WTC11 (cell line): ENCODE measurements at regions not wholly inside any gene's neighbourhood (a gene's known extent, or its start where the extent isn't known, plus 50 kb on each side); places are given as distances from the start of the nearest gene placed in this dataset.

Source experiments
- ATAC-seq: fragments of 200-7000 bp; cut with Tn5 transposase; 2 replicates; pipeline ENCODE4 v1.10.0; 2021; ENCODE audit warnings: mild to moderate bottlenecking, moderate library complexity
- CTCF ChIA-PET: fragments of 300-600 bp; sonication (Branson Sonifier 250); formaldehyde crosslinking; loops from one replicate; lab custom pipeline; 2021; ENCODE audit warnings: antibody characterized with exemption; lab: Charles Lee
- POLR2A ChIA-PET: fragments of 350-600 bp; sonication (Branson Sonifier 250); formaldehyde crosslinking; loops from one replicate; lab custom pipeline; 2021; ENCODE audit warnings: antibody characterized with exemption; lab: Charles Lee
- DNase-seq: peaks from one replicate; pipeline ENCODE4 v3.0.0; 2021; ENCODE audit warnings: low spot score
- H3K27ac Mint-ChIP-seq: 2 replicates; pipeline ENCODE4 v1.8.0; 2021; ENCODE audit warnings: mixed read lengths
- H3K27me3 Mint-ChIP-seq: 2 replicates; pipeline ENCODE4 v1.8.0; 2021; ENCODE audit warnings: low read depth, mild to moderate bottlenecking, moderate library complexity, mixed read lengths
- H3K36me3 Mint-ChIP-seq: 2 replicates; pipeline ENCODE4 v1.8.0; 2021; ENCODE audit warnings: mixed read lengths
- H3K4me1 Mint-ChIP-seq: 2 replicates; pipeline ENCODE4 v1.8.0; 2022; ENCODE audit warnings: mixed read lengths
- H3K4me3 Mint-ChIP-seq: 2 replicates; pipeline ENCODE4 v1.8.0; 2021; ENCODE audit warnings: mild to moderate bottlenecking, moderate library complexity, mixed read lengths
- H3K9me3 Mint-ChIP-seq: 2 replicates; pipeline ENCODE4 v1.8.0; 2021; ENCODE audit warnings: mixed read lengths
- CREB1 ChIP-seq: sonication (generic); formaldehyde crosslinking; IDR thresholded peaks from 2 replicates; pipeline ENCODE4 v1.8.0; 2023; ENCODE audit warnings: mild to moderate bottlenecking, missing genetic modification reagents
- ESRRA ChIP-seq: sonication (generic); formaldehyde crosslinking; IDR thresholded peaks from 2 replicates; pipeline ENCODE4 v1.8.1; 2022; ENCODE audit warnings: mild to moderate bottlenecking, missing genetic modification reagents, borderline replicate concordance
- GABPB1 ChIP-seq: sonication (generic); formaldehyde crosslinking; IDR thresholded peaks from 2 replicates; pipeline ENCODE4 v1.8.1; 2023; ENCODE audit warnings: mild to moderate bottlenecking, missing genetic modification reagents
- JAZF1 ChIP-seq: fragments of 250-450 bp; sonication (Bioruptor Pico); IDR thresholded peaks from 2 replicates; pipeline ENCODE4 v1.9.0; 2021; ENCODE audit warnings: moderate library complexity, mild to moderate bottlenecking, inconsistent platforms
- JUN ChIP-seq: sonication (generic); formaldehyde crosslinking; IDR thresholded peaks from 2 replicates; pipeline ENCODE4 v1.8.0; 2023; ENCODE audit warnings: mild to moderate bottlenecking, missing genetic modification reagents
- NFYB ChIP-seq: sonication (generic); formaldehyde crosslinking; conservative IDR thresholded peaks from 2 replicates; pipeline ENCODE4 v1.8.0; 2022; ENCODE audit warnings: low read depth, missing genetic modification reagents
- OVOL2 ChIP-seq: fragments of 250-450 bp; sonication (Bioruptor Pico); IDR thresholded peaks from 2 replicates; pipeline ENCODE4 v1.9.0; 2021; ENCODE audit warnings: mild to moderate bottlenecking, borderline replicate concordance
- SMAD4 ChIP-seq: sonication (generic); formaldehyde crosslinking; IDR thresholded peaks from 2 replicates; pipeline ENCODE4 v1.8.0; 2022; ENCODE audit warnings: mild to moderate bottlenecking, missing genetic modification reagents
- TEAD1 ChIP-seq: sonication (generic); formaldehyde crosslinking; IDR thresholded peaks from 2 replicates; pipeline ENCODE4 v1.8.0; 2022; ENCODE audit warnings: mild to moderate bottlenecking, missing genetic modification reagents
- ZBTB21 ChIP-seq: sonication (generic); formaldehyde crosslinking; IDR thresholded peaks from 2 replicates; pipeline ENCODE4 v1.8.1; 2023; ENCODE audit warnings: mild to moderate bottlenecking, missing genetic modification reagents, borderline replicate concordance
- ZNF232 ChIP-seq: sonication (generic); formaldehyde crosslinking; IDR thresholded peaks from 2 replicates; pipeline ENCODE4 v1.8.0; 2022; ENCODE audit warnings: mild to moderate bottlenecking, missing genetic modification reagents
- ZNF263 ChIP-seq: sonication (generic); formaldehyde crosslinking; IDR thresholded peaks from 2 replicates; pipeline ENCODE4 v1.8.1; 2022; ENCODE audit warnings: low read depth, mild to moderate bottlenecking, moderate library complexity, missing genetic modification reagents
- ZNF317 ChIP-seq: sonication (generic); formaldehyde crosslinking; IDR thresholded peaks from 2 replicates; pipeline ENCODE4 v1.8.1; 2023; ENCODE audit warnings: low read depth, mild to moderate bottlenecking, moderate library complexity, missing genetic modification reagents, borderline replicate concordance
- ZNF416 ChIP-seq: fragments of 250-450 bp; sonication (Bioruptor Pico); IDR thresholded peaks from 2 replicates; pipeline ENCODE4 v1.9.0; 2021; ENCODE audit warnings: mild to moderate bottlenecking, inconsistent platforms
- ZNF423 ChIP-seq: fragments of 250-450 bp; sonication (Bioruptor Pico); IDR thresholded peaks from 2 replicates; pipeline ENCODE4 v2.1.2; 2022; ENCODE audit warnings: mild to moderate bottlenecking, moderate library complexity
- TF ChIP-seq, protein P1 (sequence below): fragments of 250-450 bp; sonication (Bioruptor Pico); conservative IDR thresholded peaks from 2 replicates; pipeline ENCODE4 v1.9.0; 2021; ENCODE audit warnings: mild to moderate bottlenecking
- TF ChIP-seq, protein P2 (sequence below): sonication (generic); formaldehyde crosslinking; IDR thresholded peaks from 2 replicates; pipeline ENCODE4 v1.8.1; 2022; ENCODE audit warnings: low read depth, mild to moderate bottlenecking, moderate library complexity, missing genetic modification reagents, borderline replicate concordance
- TF ChIP-seq, protein P3 (sequence below): fragments of 250-450 bp; sonication (Bioruptor Pico); IDR thresholded peaks from 2 replicates; pipeline ENCODE4 v1.9.0; 2021; ENCODE audit warnings: mild to moderate bottlenecking

GRCh38 chr12:71216725-71217579, 59.2 kb upstream of the TSPAN8 start (continued):
- TF ChIP-seq, protein P1, sequence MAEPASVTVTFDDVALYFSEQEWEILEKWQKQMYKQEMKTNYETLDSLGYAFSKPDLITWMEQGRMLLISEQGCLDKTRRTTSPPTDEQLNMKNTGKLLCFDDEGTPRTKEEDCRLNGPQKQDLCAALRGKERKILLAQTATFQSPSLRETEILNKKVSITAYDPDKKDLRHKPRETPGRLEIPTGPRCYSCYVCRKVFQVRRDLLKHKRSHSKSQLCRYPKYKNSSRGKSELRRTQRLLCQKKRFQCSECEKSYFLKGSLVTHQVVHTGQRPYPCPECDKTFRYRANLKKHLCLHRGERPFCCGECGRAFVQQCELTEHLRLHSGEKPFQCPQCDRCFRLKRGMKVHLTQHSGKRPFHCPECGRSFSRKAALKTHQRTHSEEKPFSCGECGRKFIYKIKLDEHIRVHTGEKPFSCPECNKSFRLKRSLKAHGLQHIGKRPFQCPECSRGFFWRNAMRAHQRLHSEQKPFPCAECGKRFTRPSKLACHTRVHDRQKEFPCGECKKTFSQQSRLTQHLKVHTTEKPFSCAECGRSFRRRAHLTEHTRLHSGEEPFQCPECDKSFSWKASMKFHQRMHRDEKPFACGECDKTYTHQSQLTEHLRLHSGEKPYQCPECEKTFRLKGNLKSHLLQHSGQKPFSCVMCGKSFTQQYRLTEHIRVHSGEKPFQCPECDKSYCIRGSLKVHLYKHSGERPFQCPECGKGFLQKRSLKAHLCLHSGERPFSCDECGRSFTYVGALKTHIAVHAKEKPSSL (CRISPR knock-in tag), result no peak
- TF ChIP-seq ZNF232 (CRISPR knock-in tag) (no peak), OVOL2 (CRISPR knock-in tag) (no peak), ESRRA (CRISPR knock-in tag) (no peak), ZNF263 (CRISPR knock-in tag) (no peak), CREB1 (CRISPR knock-in tag) (no peak), JUN (CRISPR knock-in tag) (no peak), JAZF1 (CRISPR knock-in tag) (no peak)
- TF ChIP-seq, protein P2, sequence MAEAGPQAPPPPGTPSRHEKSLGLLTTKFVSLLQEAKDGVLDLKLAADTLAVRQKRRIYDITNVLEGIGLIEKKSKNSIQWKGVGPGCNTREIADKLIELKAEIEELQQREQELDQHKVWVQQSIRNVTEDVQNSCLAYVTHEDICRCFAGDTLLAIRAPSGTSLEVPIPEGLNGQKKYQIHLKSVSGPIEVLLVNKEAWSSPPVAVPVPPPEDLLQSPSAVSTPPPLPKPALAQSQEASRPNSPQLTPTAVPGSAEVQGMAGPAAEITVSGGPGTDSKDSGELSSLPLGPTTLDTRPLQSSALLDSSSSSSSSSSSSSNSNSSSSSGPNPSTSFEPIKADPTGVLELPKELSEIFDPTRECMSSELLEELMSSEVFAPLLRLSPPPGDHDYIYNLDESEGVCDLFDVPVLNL (CRISPR knock-in tag), result no peak

DNA sequence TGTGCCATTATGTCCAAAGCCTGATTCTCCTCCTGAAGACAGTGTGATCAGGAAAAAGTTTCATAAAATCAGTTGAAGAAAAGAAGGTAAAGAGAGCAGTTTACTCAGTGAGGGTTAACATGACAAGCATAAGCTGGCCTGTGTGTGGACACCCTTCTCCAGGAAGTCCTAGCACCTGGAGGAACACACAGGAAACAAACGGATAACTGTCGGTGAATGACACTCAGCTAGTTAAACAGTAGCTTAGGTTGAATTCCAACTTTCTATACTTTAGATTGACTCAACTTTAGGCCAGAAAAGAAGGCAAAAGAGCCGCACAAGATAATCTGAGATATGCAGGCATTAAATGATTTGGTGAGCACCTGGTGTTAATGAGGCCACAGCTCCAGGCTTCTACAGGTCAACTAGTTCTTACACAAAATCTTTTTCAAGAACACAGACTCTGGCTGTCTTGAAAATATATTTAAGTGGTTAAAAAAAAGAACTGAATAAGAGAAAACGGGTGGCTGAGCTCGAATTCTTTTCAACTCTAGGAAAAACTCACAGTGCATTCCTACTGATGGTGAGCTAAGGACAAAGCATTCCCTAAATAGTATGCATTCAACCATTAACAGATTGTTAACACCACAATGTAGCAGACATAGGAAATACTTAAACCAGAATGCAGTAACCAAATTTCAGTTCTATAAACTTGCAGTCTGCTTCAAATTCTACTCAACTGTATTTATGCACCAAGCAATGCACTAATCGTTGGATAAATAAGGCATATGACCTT, 56.9 kb upstream of the TSPAN8 start:
- POLR2A ChIA-PET, result no interaction called here
- TF ChIP-seq TEAD1 (CRISPR knock-in tag) (peak; percentile 33; the same call in 1 of the 2 replicates), NFYB (CRISPR knock-in tag) (no peak), ZNF317 (no peak)
- TF ChIP-seq, protein P1 (CRISPR knock-in tag), result 0 out of 2 replicates have a peak, but pooled peaks have one; percentile 20
- TF ChIP-seq, protein P3, sequence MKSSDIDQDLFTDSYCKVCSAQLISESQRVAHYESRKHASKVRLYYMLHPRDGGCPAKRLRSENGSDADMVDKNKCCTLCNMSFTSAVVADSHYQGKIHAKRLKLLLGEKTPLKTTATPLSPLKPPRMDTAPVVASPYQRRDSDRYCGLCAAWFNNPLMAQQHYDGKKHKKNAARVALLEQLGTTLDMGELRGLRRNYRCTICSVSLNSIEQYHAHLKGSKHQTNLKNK (CRISPR knock-in tag), result peak; percentile 60; the same call in 1 of the 2 replicates
- ATAC-seq (peak; percentile 95), DNase-seq (no peak)
- H3K27me3 Mint-ChIP-seq, result no peaks in the 10 kb centered on the region; the same call in 1 of the 2 replicates
- peaks cover 34% of the 10 kb centered on the region for H3K36me3 Mint-ChIP-seq
- H3K4me3 Mint-ChIP-seq, result peak overlapping the region; percentile 8; the same call in 1 of the 2 replicates
- peak overlapping the region; percentile 99 for H3K27ac Mint-ChIP-seq
- CTCF ChIA-PET, result interaction anchor here (1.6 kb wide), 1 partner anchor 178 kb away, joined by 5 read pairs; no protein-coding TSS in a partner anchor
- H3K4me1 Mint-ChIP-seq, result peaks cover 41% of the 10 kb centered on the region
- H3K9me3 Mint-ChIP-seq, result peaks cover 30% of the 10 kb centered on the region

GRCh38 chr12:71208053-71208685, 50.4 kb upstream of the TSPAN8 start:
- POLR2A ChIA-PET, result no interaction called here
- no peak for DNase-seq

More at GRCh38 chr12:71208053-71208685, 50.4 kb upstream of the TSPAN8 start:
- no peak for TF ChIP-seq SMAD4
- no peak for TF ChIP-seq ZNF423
- no peak for TF ChIP-seq ZBTB21 (CRISPR knock-in tag)
- no peak for TF ChIP-seq ZNF416 (CRISPR knock-in tag)
- no peak for TF ChIP-seq GABPB1 (CRISPR knock-in tag)
- no peak overlapping the region for H3K4me3 Mint-ChIP-seq
- H3K27me3 Mint-ChIP-seq, result peaks cover 5% of the 10 kb centered on the region
- peaks cover 96% of the 10 kb centered on the region for H3K36me3 Mint-ChIP-seq
- ATAC-seq, result no peak
- CTCF ChIA-PET, result no interaction called here
- no peak overlapping the region for H3K27ac Mint-ChIP-seq
- peaks cover 89% of the 10 kb centered on the region for H3K9me3 Mint-ChIP-seq
- H3K4me1 Mint-ChIP-seq, result peaks cover 3% of the 10 kb centered on the region; the same call in 1 of the 2 replicates
